K562 (cell line): ENCODE measurements at regions not wholly inside any gene's neighbourhood (a gene's known extent, or its start where the extent isn't known, plus 50 kb on each side); places are given as distances from the start of the nearest gene placed in this dataset.

ENCODE experiments used
- ATAC-seq: fragments of 200-7000 bp; cut with Tn5 transposase; 3 replicates; pipeline ENCODE4 v1.9.1; 2020; ENCODE audit warnings: moderate library complexity
- BruUV-seq: library from RNA; stranded (reverse); fragments of 400-500 nt; replicated peaks from 2 replicates; lab custom pipeline; 2021; lab: Mats Ljungman, UMichigan
- CTCF ChIA-PET: fragments of 300-600 bp; formaldehyde crosslinking; extraction: SDS; loops from one replicate; lab custom pipeline; 2021; ENCODE audit warnings: low intra/inter-chr PET ratio; lab: Yijun Ruan, JAX
- POLR2A ChIA-PET: fragments of 300-600, 350-650 bp; sonication (Branson Sonifier 250); formaldehyde crosslinking; extraction: SDS; loops from one replicate; lab custom pipeline; 2021; ENCODE audit warnings: antibody characterized with exemption, inconsistent platforms; lab: Yijun Ruan, JAX
- DNase-seq, 4 experiments: peaks; one replicate each; pipeline versions ENCODE4 v3.0.0 to v3.0.0-alpha.2; 2011 to 2018; ENCODE audit warnings: low spot score in 3 of 4, mixed read lengths in 3 of 4; ENCODE audit errors: extremely low read depth in 1 of 4
- FAIRE-seq: peaks from 2 replicates; lab custom pipeline; 2011; peaks lifted over from hg19 to GRCh38; lab: Jason Lieb, UNC
- H2AFZ ChIP-seq: 2 replicates; pipeline ENCODE4 v1.6.0; 2011; ENCODE audit warnings: low read depth, low read length, control low read depth, inconsistent platforms
- H3K27ac ChIP-seq: fragments of 200-600 bp; 3 replicates; pipeline ENCODE4 v1.8.0; 2011; ENCODE audit warnings: low read depth, mild to moderate bottlenecking, control low read depth, inconsistent platforms, low read length, moderate library complexity, mixed read lengths; ENCODE audit errors: extremely low read depth
- H3K27me3 ChIP-seq, 2 experiments: fragments of 300-600 bp in 1 of 2; 2 replicates in 1 of 2; 3 replicates in 1 of 2; pipeline versions ENCODE4 v1.6.0 to v1.8.0; 2011; ENCODE audit warnings: inconsistent platforms in 2 of 2, low read length in 2 of 2, mild to moderate bottlenecking in 1 of 2, mixed read lengths in 1 of 2, moderate library complexity in 1 of 2; ENCODE audit not compliant: control insufficient read depth in 2 of 2, insufficient read depth in 2 of 2
- H3K36me3 ChIP-seq: fragments of 300-600 bp; 3 replicates; pipeline ENCODE4 v1.8.0; 2011; ENCODE audit warnings: mild to moderate bottlenecking, low read length, inconsistent platforms; ENCODE audit not compliant: control insufficient read depth, insufficient read depth
- H3K4me1 ChIP-seq, 2 experiments: fragments of 200-600 bp in 1 of 2; replicated peaks in 1 of 2; 2 replicates in 1 of 2; 3 replicates in 1 of 2; pipeline versions ENCODE4 v1.5.1 to v1.8.0; 2011; ENCODE audit warnings: inconsistent platforms in 2 of 2, low read length in 2 of 2, mild to moderate bottlenecking in 1 of 2, mixed read lengths in 1 of 2, moderate library complexity in 1 of 2; ENCODE audit not compliant: control insufficient read depth in 2 of 2, insufficient read depth in 2 of 2
- H3K4me2 ChIP-seq: 2 replicates; pipeline ENCODE4 v1.6.1; 2011; ENCODE audit warnings: low read length, control low read depth, inconsistent platforms, mixed read lengths; ENCODE audit not compliant: insufficient read depth
- H3K4me3 ChIP-seq: fragments of 200-600 bp; sonication (generic), shearing (Covaris generic); 2 replicates; pipeline ENCODE4 v1.5.1; 2016; ENCODE audit warnings: control low read depth, inconsistent platforms
- H3K79me2 ChIP-seq: fragments of 200-600 bp; 3 replicates; pipeline ENCODE4 v1.8.0; 2011; ENCODE audit warnings: low read length, inconsistent platforms; ENCODE audit not compliant: control insufficient read depth, insufficient read depth
- H3K9ac ChIP-seq, 2 experiments: 2 replicates each; pipeline versions ENCODE4 v1.6.0 to v1.6.1; 2011; ENCODE audit warnings: low read depth in 2 of 2, low read length in 2 of 2, control low read depth in 1 of 2, inconsistent platforms in 1 of 2, mild to moderate bottlenecking in 1 of 2, mixed read lengths in 1 of 2; ENCODE audit not compliant: insufficient read depth in 1 of 2
- H3K9me1 ChIP-seq: one replicate; pipeline ENCODE4 v1.6.0; 2011; ENCODE audit warnings: inconsistent platforms, mild to moderate bottlenecking, low read length, moderate library complexity; ENCODE audit not compliant: control insufficient read depth, insufficient read depth
- H3K9me3 ChIP-seq: replicated peaks from 2 replicates; pipeline ENCODE4 v1.5.1; 2011; ENCODE audit warnings: low read depth, low read length, inconsistent platforms; ENCODE audit not compliant: control insufficient read depth, insufficient read depth
- H4K20me1 ChIP-seq: replicated peaks from 2 replicates; pipeline ENCODE4 v1.6.1; 2011; ENCODE audit warnings: low read length, inconsistent platforms, mixed read lengths; ENCODE audit not compliant: control insufficient read depth, insufficient read depth
- ARID3A ChIP-seq: IDR thresholded peaks from 2 replicates; pipeline ENCODE4 v1.6.1; 2012; ENCODE audit warnings: low read depth, low read length, improper control_type of control experiment, borderline replicate concordance
- CBFA2T2 ChIP-seq: fragments of 450-650 bp; conservative IDR thresholded peaks from 2 replicates; pipeline ENCODE4 v1.6.1; 2017; ENCODE audit warnings: mild to moderate bottlenecking
- CBX1 ChIP-seq: sonication (generic); IDR thresholded peaks from 2 replicates; pipeline ENCODE4 v1.6.1; 2016; ENCODE audit warnings: antibody characterized with exemption, low read depth, mild to moderate bottlenecking
- GABPA ChIP-seq: fragments of 200-800 bp; sonication (Bioruptor generic); conservative IDR thresholded peaks from 2 replicates; pipeline ENCODE4 v1.6.1; 2016; ENCODE audit warnings: low read depth, missing genetic modification characterization, missing compliant biosample characterization
- NEUROD1 ChIP-seq: fragments of 150-350 bp; IDR thresholded peaks from 2 replicates; pipeline ENCODE4 v1.6.1; 2014; ENCODE audit warnings: borderline replicate concordance, low read length, low read depth; ENCODE audit not compliant: partially characterized antibody
- RBM17 ChIP-seq: fragments of 200-400 bp; formaldehyde crosslinking; IDR thresholded peaks from 2 replicates; pipeline ENCODE4 v1.6.1; 2017; ENCODE audit warnings: low read depth, mild to moderate bottlenecking, low read length, borderline replicate concordance
- SETDB1 ChIP-seq: IDR thresholded peaks from one replicate; pipeline ENCODE4 v1.6.1; 2012; ENCODE audit warnings: low read length, control low read depth, inconsistent platforms
- SNAPC5 ChIP-seq: fragments of 250-450 bp; sonication (Bioruptor Pico); IDR thresholded peaks from 2 replicates; pipeline ENCODE4 v1.8.0; 2021; ENCODE audit warnings: moderate library complexity, mild to moderate bottlenecking, inconsistent platforms
- TFAM ChIP-seq: fragments of 250-450 bp; sonication (Bioruptor Pico); conservative IDR thresholded peaks from 2 replicates; pipeline ENCODE4 v1.5.0; 2021; ENCODE audit warnings: mild to moderate bottlenecking, moderate library complexity
- ZNF165 ChIP-seq: fragments of 250-450 bp; sonication (Bioruptor Pico); IDR thresholded peaks from 2 replicates; pipeline ENCODE4 v1.4.0; 2020; ENCODE audit warnings: borderline replicate concordance
- ZNF175 ChIP-seq: fragments of 200-800 bp; sonication (Bioruptor generic); IDR thresholded peaks from 2 replicates; pipeline ENCODE4 v1.6.1; 2016; ENCODE audit warnings: low read depth, mild to moderate bottlenecking, missing genetic modification characterization, missing compliant biosample characterization
- ZNF23 ChIP-seq: fragments of 250-450 bp; sonication (Bioruptor Pico); IDR thresholded peaks from 2 replicates; pipeline ENCODE4 v1.4.0; 2020; ENCODE audit warnings: mild to moderate bottlenecking
- ZNF274 ChIP-seq: IDR thresholded peaks from 2 replicates; pipeline ENCODE4 v1.6.1; 2011; ENCODE audit warnings: low read depth, mild to moderate bottlenecking, low read length, moderate library complexity, borderline replicate concordance
- ZNF561 ChIP-seq: fragments of 450-650 bp; formaldehyde crosslinking; conservative IDR thresholded peaks from 2 replicates; pipeline ENCODE4 v1.4.0; 2020; ENCODE audit warnings: mild to moderate bottlenecking, moderate library complexity
- ZNF57 ChIP-seq: fragments of 450-650 bp; formaldehyde crosslinking; IDR thresholded peaks from 2 replicates; pipeline ENCODE4 v1.4.0; 2020; ENCODE audit warnings: mild to moderate bottlenecking, moderate library complexity
- ZNF695 ChIP-seq: fragments of 450-650 bp; formaldehyde crosslinking; IDR thresholded peaks from 2 replicates; pipeline ENCODE4 v1.4.0; 2020; ENCODE audit warnings: mild to moderate bottlenecking, moderate library complexity
- WGBS: fragments of 100-300 bp; shearing (Covaris generic); methylation state at CpG from one replicate; pipeline ENCODE4 v1.1.6; 2016; ENCODE audit warnings: low coverage, mixed read lengths; ENCODE audit not compliant: insufficient coverage; ENCODE audit errors: missing lambda C conversion rate; 5-methylcytosine and 5-hydroxymethylcytosine counted together
- in situ Hi-C: fragments of 300-500 bp; cut with MboI; formaldehyde crosslinking; loops from 4 replicates; pipeline ENCODE4 v1.15.0; 2018; ENCODE audit warnings: inconsistent platforms, mixed read lengths
- intact Hi-C: fragments of 100-400 bp; cut with micrococcal nuclease; formaldehyde crosslinking; loops from 2 replicates; pipeline ENCODE4 v1.14.2; 2022

- no TSS peak for BruUV-seq
- Histone ChIP-seq H2AFZ (no peak overlapping the region), H4K20me1 (no peaks in the 10 kb centered on the region), H3K27me3 (peaks cover 21 to 55% of the 10 kb centered on the region in 2 experiments; a peak in 4 of 5 replicates), H3K9me1 (no peaks in the 10 kb centered on the region), H3K4me1 (peaks cover 0 to 5% of the 10 kb centered on the region in 2 experiments; a peak in 1 of 5 replicates), H3K4me3 (no peak overlapping the region), H3K9me3 (no peaks in the 10 kb centered on the region), H3K36me3 (no peaks in the 10 kb centered on the region), H3K4me2 (no peak overlapping the region), H3K27ac (no peak overlapping the region), H3K79me2 (no peaks in the 10 kb centered on the region), H3K9ac (no peak overlapping the region)
- no peak for FAIRE-seq
- no peak for TF ChIP-seq ZNF274
- no peak for TF ChIP-seq ZNF175 (CRISPR knock-in tag)
- no peak for TF ChIP-seq ZNF23 (CRISPR knock-in tag)
- TF ChIP-seq RBM17 = no peak
- no peak for TF ChIP-seq CBX1
- no peak for TF ChIP-seq NEUROD1
- no peak for TF ChIP-seq ZNF561
- TF ChIP-seq ZNF165 (CRISPR knock-in tag) = no peak
- TF ChIP-seq CBFA2T2 = no peak
- TF ChIP-seq SNAPC5 (CRISPR knock-in tag) = no peak
- TF ChIP-seq TFAM (CRISPR knock-in tag) = no peak
- TF ChIP-seq SETDB1 = no peak
- no peak for TF ChIP-seq ZNF57 (CRISPR knock-in tag)
- TF ChIP-seq GABPA (tag) = no peak
- no peak for TF ChIP-seq ZNF695 (CRISPR knock-in tag)
- TF ChIP-seq ARID3A = no peak
- intact Hi-C loops = no loop called here
- ATAC-seq = no peak
- DNase-seq = no peak
- POLR2A ChIA-PET = no interaction called here
- CTCF ChIA-PET = no interaction called here
- in situ Hi-C loops = no loop called here
- under 1% methylated on average over 9 of the region's 9 CpGs for WGBS
Observed at GRCh38 chr2:15839426-15840124, 100.8 kb upstream of the MYCN start.
